ENCODE measurements at regions not wholly inside any gene's neighbourhood (a gene's known extent, or its start where the extent isn't known, plus 50 kb on each side); places are given as distances from the start of the nearest gene placed in this dataset.

DNA sequence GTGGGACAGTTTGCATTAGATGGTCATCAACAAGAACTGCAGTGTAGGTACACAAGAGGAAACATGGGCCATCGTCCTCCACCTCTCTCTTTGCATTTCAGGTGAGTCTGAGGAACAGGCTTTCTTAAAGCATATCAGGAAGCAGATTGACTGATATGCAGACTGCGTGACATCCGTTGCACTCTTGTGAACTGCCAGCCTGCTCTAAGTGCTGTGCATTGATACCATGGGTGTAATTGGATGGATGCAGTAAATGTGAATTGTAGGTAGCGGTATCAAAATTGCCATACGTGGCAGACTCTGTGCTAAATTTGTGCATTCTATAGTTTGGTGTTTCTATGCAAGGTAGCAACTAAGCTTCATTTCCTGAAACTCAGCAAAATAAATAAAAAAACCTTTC, 1008.3 kb downstream of the EFNB2 start:
- TF ChIP-seq, protein P1, sequence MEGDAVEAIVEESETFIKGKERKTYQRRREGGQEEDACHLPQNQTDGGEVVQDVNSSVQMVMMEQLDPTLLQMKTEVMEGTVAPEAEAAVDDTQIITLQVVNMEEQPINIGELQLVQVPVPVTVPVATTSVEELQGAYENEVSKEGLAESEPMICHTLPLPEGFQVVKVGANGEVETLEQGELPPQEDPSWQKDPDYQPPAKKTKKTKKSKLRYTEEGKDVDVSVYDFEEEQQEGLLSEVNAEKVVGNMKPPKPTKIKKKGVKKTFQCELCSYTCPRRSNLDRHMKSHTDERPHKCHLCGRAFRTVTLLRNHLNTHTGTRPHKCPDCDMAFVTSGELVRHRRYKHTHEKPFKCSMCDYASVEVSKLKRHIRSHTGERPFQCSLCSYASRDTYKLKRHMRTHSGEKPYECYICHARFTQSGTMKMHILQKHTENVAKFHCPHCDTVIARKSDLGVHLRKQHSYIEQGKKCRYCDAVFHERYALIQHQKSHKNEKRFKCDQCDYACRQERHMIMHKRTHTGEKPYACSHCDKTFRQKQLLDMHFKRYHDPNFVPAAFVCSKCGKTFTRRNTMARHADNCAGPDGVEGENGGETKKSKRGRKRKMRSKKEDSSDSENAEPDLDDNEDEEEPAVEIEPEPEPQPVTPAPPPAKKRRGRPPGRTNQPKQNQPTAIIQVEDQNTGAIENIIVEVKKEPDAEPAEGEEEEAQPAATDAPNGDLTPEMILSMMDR (conservative IDR thresholded peaks at IDR 0.05 in 1 of 2, IDR thresholded peaks at IDR 0.05 in 1 of 2; ENCODE audit: low read depth in 1 of 2, low read length in 2 of 2) = no peak
- no peak for TF ChIP-seq EZH2 (IDR thresholded peaks at IDR 0.05; ENCODE audit: low read length, missing control alignments)
